Hematopoietic multipotent progenitor cell treated with erythropoietin and hydrocortisone succinate and interleukin-3 and kit ligand, for 4 days (in vitro differentiated cells): ENCODE measurements at regions not wholly inside any gene's neighbourhood (a gene's known extent, or its start where the extent isn't known, plus 50 kb on each side); places are given as distances from the start of the nearest gene placed in this dataset.

Experiments used
- DNase-seq: peaks from one replicate; pipeline ENCODE4 v3.0.0-alpha.2; 2015

DNA sequence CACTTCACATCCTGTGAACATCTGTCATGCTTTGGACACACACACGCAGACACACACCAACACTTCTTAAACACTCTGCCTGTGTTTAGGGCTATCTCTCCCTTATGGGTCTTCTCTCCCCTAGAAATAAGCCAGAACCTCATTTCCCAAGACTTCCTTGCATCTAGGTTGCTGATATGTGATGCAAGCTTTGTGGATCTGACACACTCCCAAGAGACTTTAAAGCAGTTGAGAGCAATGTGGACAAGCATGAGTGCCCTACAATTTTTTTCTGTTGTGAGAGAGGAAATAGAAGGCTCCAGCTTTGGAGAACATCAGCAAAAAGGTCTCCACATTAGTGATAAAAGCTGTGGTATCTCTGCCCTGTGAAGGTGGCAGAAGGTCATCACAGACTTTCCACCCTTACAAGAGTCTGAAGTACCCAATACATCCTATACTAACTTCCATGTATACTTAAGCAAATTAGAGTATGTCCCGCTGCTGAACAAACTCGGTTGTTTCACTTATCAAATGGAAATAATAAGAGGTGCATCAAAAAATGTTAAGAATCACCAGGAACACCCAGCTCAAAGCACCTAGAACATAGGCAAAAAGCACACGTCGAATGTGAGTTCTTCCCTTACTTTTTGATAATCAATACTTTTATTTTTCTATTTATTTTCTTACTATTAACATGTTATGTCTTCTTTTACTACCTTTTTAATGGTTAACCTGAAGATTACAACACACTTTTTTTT lies 267.6 kb downstream of the SETD4 start:
- no peak for DNase-seq

DNA sequence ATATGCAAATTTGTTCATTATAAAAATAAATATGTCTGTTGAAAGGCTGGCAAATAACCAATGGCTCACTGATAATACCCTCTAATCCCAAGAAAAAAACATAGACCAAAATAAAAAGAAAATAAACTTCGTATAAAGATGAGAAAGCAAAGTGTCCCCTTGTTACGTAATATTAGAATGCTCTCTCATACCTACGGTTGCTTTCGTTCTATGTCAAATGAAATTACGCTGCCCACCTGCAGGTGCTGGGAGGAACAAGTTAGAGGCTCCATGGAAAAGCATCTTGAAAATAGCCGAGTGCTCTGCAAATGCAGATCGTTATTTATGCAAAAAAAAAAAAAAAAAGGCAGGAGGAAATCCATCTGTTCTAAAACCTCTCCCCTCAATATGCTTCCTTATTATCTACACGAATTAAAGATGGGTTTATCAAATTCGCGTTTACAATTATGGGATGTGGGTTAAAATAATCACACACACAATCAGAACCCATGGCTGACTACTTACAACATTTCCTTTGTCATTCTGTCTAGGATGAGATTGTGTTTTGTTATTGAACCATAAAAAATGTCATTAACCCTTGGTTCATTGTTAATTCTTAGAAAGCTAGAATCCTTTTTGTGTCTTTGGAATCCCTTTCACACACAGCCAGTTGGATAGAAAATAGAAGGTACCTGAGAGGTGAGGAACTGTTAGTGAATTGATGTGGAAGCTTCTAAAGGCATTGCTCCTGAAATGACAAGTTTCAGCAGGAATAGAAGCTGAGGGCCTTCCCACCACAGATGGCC lies 268.6 kb downstream of the SETD4 start:
- no peak for DNase-seq

DNA sequence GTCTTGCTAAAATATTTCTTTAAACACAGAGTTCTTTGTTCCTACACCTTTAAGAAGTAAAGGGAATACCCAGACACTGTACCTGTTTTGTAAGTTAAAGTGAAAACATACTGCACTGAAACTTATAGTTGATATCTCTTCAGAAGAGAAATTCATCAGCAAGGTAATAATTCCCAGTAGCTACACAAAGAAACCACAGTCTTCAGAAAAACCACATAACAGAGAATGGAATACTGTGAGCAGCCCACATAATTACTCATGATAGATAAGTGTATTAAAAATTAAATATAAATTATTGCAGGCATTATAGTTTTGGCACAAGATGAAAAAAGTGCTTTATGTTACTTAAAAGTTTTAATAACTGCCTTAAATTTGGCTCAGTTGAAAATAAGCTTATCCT lies 276.6 kb downstream of the SETD4 start:
- no peak for DNase-seq

DNA sequence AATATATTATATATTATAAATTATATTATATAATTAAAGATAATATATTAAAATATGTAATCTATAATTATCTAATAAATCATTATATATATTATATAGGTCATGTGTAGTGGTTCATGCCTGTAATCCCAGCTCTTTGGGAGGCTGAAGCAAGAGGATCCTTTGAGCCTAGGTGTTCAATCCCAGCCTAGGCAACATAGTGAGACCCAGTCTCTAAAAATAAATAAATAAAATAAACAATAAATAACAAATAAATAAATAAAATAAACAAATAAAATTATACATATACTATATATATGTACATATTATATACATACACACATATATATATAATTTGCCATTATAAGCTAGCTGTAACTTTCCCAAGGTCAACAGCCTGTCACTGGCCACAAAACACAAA lies 277.7 kb downstream of the SETD4 start:
- DNase-seq, result no peak

DNA sequence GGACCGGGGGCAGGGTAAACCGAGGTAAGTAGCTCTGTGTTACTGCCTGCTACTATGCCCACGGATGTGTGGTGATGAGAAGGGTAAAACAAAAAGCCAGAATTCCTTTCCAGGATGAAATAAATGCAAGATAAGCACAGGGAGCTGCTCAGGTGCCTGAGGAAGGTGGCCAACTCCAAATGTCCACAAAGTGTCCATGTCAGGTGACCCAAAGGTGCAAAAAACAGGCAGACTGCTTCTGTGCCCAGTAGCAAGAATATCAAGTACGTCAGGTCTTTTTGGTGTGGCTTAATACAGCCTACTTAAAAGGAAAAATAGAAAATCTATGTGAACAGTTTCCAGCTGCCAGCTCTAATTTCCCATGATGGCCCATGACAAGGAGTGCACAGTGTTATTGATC lies 279.3 kb downstream of the SETD4 start:
- no peak for DNase-seq

DNA sequence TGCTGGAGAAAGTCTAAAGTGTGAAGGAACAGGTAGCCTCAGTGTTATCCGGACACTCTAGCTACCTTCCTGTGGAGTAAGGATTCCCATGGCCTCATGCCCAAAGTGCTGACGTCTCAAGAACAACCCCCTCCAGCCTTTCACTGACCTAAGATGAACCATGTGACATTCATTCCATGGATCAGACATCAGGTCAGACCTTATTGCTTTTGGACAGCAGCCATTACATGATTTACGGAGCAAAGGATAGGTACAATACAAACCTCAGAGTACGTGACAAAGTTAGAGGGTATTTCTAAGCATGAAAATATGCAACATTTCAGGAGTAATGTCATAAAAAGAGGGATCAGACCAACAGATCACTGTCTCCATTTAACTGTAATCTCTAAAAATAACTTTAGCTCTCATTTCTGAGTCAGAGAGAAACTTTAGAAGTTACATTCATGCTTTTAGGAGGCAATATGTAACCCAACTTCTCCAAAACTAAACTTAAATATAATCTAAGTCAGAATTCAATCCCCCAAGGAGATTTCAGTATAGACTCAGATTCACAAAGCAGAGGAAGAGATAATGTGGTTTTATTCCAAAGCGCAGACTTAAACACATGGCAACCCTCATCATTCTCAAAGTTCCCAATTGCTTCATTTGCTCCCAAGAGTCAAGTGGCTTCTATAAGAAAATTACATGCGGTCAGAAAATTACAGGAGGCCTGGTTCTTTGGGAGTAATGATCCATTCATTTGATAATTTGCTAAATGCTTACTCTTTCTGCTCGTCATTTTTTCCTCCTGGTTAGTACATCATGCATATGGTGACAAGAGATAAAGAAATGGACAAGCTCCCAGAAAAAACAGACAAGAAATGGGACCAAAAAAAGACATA lies 280.4 kb downstream of the SETD4 start:
- DNase-seq, result no peak

DNA sequence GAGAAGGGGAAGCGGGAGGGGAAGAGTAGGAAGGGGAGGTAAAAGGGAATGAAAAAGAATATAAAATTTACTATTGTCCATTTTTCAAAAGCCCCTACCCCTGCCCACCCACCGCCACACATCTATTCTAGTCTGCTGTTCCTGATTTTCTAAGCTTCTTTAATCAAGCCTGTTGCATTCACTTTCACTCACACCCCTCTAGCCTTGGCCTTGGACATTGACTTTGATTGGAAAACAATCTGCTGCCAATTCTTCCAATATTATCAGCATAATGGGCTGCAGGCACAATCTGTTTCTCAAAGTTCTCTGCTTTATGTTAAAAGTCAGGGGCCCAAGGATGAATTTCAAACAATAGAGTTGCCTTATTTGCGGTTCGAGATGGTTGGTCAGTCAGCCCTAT lies 281.2 kb downstream of the SETD4 start:
- DNase-seq, result no peak

DNA sequence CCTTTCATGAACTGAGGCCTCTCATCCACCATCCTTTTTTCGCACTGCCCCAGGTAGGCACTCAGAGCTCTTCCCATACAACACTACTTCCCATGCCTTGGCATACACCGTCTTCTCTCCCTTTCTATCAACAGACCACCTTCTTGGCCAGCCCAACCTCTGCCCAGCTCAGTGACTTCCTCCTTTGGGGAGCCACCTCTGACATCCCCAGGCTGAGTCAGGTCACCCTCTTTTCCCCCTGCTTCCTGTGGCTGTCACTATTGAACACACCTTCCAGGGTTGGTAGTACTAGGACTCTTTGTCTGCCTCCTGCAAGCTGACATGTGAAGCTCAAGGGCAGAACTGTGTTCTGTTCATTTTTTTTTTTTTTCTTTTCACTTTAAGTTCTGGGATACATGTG lies 283.2 kb downstream of the SETD4 start:
- no peak for DNase-seq

DNA sequence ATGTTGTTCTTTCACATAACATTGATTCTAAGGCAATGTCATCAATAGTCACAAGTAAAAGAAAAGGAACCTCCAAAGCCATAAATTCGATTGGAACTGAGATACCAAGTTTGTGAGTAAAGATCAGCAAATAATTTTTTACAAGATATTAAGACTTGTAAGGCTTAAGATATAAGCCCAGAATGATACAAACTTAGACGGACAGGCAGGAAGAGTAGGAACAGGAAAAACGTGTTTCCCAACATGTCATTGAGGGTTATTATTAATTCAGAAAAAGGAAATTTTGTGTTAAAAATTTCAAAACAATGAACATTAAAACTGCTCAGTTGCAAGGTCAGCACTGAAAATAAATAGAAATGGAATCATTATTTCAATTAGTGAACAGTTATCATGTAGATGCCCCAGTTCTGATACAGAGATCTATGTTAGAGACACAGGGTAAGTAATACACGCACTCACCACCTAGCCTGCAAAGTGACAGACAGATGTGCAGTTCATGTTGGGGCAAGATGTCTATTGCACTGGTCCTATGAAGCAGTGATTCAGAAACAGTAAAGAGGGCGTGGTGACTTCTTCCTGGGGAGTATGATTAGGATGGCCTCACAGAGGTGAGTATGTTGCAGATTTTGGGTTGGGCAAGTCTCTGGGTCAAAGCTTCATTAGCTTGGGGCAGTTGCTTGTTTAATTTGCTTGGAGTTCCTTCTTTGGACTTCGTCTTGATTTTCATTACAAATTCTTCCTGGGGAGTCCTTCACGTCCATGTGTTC lies 284.4 kb downstream of the SETD4 start:
- no peak for DNase-seq

DNA sequence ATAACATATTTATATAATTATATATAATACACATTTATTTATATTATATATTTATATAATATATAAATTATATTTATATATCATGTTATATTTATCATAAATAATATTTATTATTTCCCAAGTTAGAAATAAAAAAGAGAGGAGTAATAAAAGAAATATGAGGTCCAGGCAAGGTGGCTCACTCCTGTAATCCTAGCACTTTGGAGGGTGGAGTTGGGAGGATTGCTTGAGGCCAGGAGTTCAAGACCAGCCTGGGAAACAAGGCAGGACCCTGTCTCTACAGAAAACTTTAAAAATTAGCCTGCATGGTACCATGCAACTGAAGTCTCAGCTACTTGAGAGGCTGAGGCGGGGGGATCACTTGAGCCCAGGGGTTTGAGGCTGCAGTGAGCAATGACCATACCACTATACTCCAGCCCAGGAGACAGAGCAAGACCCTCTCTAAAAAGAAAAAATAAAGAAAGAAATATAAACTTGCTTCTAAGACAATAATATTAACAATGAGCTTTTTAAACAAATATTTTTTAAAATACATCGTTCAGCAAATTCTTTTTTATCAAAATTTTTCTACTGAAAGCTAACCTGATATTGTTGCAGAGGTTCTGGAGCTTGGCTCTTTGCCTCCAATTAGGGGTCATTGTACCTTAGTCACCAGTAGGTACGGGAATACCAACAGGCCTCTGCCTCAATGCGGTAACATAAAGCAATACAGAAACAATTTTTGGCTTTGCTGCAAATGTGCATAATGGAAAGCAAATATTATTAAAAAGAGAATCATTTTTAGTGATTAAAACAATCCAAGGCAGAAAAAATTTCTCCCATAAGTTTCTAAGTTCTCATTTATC lies 290.0 kb downstream of the SETD4 start:
- DNase-seq, result no peak

DNA sequence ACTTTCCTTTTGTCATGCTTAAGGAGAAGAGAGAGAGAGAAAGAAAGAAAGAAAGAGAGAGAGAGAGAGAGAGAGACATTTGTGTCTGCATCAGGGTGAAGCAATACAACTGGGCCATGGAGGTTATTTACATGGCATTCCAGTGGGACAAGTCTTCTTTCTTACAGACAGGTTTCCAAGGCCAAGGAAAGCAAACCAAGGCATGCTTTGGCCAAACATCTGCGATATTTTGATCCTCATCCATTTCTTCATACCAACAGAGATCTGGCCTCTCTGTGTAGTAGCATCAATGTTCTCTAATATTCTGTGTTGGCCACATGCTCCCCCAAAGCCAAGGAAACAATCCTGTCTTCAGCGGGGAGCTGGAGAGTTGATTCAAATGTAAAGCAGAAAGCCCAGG lies 292.1 kb downstream of the SETD4 start:
- no peak for DNase-seq

DNA sequence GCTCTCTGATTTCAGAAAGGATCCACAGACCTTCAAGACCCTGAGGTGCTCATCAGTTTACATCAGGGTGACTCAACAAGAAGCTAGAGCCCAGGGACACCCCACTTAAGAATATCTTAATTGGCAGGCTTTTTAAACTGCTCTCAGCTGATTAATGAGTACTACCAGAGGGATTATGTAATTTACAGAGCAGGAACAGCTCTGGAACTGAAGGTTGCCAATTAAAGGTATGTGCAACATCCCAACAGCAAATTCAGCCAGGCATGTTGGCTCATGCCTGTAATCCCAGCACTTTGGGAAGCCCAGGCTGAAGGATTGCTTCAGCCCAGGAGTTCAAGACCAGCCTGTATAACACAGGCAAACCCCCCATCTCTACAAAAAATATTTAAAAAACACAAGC lies 295.7 kb downstream of the SETD4 start:
- DNase-seq, result no peak

DNA sequence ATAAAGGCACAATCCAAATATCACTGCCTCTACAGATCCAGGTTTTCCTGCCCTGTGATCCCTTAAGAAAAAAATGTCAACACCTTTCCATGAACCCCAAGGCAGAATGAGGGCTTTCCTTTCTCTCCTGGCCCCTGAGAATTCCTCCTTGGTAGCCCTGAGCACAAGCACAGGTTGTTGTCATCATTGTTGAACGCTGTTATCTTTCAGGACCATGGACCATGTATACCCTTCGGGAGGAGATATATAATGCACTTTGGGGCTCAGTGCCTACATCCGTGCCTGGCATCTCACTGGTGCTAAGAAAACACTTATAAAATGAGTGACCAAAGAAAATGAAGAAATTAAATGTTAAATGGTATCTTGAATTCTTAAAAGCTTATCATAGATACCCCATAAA lies 296.2 kb downstream of the SETD4 start:
- DNase-seq, result no peak

DNA sequence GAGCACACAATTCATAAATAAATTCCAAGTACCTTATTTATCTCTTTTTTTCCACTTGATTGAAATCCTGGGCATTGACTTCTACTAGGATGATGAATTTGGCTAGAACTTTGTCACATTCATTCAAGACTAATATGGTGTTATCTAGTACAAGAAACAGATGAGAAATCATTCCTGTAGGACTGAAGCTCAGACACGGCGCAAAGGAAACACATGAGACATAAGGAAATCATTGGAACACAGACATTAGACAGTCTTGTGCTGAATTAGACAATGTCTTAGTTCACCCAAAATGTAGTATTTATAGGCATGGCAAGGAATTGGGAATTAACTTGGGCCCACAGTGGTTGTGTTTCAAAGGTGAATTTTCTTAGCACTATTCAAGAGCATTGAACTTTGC lies 305.7 kb downstream of the SETD4 start:
- DNase-seq, result no peak

DNA sequence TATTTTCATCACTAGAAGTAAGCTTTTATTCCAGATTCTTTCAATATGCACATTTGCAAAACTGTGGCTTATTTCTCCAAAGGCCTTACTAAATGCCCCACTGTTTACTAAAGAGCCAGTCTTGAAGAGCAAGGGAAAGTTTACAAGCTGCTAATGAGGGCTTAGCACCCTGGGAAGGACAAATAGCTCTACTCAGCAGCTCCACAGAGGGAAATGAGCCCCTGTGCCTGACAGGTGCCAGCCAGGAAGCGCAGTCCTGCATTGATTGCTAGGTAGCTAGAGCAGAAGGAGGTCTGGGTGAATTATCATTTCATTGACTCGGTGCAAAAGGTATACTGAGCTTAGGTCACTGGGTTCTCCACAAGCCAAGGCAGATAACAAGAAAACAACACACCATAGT lies 307.0 kb downstream of the SETD4 start:
- DNase-seq, result no peak

DNA sequence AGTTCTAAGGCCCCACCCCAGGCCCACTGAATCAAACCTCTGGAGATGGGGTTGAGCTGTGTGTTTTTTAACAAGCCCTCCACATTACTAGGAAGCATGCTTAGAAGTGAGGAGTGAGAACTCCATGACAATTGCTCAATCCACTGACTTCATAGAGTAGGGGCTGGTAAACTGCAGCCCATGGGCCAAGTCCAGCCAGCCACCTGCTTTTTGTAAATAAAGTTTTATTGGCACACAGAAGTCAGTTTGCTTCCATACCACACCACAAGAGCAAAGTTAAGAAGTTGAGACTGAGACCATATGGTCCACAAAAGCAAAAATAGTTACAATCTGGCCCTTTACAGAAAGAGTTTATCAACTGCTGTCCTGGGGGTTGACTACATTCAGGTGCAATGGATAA lies 309.2 kb downstream of the SETD4 start:
- DNase-seq, result no peak

DNA sequence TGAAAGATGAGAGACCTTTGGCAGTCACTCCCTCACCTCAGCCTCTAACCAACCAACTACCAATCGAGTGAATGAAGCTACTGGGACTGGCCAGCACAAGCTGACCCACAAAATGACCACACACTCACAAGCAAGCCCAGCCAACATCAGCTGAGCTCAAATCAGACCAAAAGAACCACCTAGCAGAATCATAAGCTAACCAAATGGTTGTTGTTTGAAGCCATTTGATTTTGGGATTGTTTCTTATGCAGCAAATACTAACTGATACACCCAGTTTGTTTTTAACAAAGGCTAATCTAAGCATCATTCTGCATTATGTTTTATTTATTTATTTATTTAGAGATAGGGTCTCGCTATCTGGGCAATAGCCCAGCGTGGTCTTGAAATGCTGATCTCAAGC lies 310.4 kb downstream of the SETD4 start:
- DNase-seq, result no peak

DNA sequence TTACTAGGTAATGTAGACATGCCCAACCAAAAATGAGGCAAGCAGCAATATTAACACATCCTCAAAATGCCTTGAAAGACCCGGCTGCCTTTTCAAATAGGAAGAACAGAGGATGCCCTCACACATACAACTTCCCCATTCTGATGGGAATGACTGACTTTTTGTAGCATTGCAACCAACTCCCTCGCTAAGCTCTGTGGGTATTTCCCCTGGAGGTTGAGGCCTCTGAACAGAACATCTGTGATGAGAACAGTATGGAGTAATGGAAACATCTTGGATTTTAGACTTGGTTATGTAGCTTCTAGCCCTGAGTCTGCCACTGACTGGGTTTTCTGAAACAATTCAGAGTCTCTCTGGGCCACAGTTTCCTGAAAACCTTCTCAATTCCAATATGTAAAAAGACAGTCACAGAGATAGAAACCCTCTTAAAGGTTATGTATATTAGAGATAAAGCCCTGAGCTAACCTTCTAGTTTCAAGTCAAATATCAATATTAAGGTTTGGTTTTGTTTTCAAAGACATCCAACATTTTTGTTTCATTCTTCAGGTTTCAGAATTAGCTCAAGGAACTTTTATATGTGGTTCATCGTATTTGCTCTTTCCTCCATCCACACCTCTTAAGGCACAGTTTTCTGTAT lies 311.5 kb downstream of the SETD4 start:
- peak; percentile 39 for DNase-seq

DNA sequence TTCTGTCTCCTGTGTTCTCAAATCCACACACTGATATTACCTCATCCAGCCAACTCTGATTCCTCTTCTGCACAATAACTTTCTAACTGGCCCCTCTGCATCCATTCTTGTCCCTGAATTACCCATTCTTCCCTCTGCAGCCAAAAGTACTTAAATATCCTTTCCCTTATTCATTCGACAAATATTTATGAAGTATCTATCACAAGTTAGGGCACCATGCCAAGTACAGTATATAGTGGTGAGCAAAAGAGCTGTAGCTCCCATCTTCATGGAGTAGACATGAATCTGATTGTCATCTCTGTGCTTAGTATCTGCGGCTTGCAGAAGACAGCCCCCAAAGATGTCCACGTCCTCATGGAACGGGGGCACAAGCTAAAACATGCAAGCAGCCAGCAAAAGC lies 316.8 kb downstream of the SETD4 start:
- DNase-seq, result no peak

DNA sequence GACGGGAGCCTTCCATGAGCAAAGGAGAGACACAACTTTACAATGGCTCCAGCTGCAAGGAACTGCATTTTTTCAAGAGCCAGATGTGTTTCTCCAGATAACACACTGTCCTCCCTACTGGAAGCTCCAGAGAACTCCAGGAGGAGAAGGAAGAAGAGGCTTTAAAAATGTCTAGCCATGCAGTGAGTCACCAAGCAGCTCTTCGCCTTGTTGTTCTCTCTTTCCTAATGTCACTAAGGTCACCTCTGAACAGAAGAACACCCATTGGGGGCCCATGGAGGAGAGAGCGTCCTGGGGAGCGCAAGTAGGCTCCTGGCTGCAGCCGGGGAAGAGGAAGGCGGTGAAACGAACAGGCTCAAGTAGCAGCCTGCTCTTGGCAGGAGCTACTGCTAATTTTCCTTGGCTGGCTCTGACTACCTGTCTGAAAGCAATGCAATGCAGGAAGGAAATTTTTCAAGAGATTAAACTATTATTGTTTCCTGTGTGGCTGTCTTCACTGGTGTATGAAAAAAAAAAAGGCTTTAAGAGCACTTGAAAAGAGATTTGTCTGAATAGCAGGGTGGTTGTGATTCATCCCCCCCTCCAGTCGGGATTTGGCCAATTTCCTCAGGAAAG lies 321.9 kb downstream of the SETD4 start:
- no peak for DNase-seq

DNA sequence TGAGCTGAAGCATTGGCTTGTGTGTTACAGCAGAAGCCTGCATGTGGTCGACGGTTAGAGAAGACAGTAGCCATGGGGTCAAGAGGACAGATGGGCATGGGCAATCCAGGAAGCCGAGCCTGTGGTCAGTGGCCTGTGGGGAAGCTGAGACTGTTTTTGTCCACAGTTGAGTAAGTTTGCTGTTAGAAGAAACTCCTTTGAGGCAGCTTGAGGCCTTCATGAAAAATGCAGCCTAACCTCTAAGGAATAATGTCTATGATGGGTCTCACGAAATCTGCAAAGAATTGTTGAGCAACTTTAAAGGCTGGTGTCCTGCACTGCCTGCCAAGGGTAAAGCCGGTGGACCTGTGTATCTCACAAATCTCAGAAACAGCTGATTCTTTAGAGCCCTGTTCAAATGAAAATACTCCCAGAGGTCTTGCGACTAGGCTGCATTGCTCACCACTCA lies 322.4 kb downstream of the SETD4 start:
- no peak for DNase-seq
